ENCODE measurements at regions not wholly inside any gene's neighbourhood (a gene's known extent, or its start where the extent isn't known, plus 50 kb on each side); places are given as distances from the start of the nearest gene placed in this dataset.
"Not testable (repeated sequence)": the region's sequence is repeated elsewhere in the genome, so short reads cannot be mapped to it uniquely, and the experiment has no call there.

GRCh38 chr2:88996588-88996987, 305.1 kb downstream of the RPIA start:
- not testable (repeated sequence) for DNase-seq (ENCODE audit: low read depth, low spot score)

GRCh38 chr2:88999365-88999764, 307.9 kb downstream of the RPIA start:
- DNase-seq (ENCODE audit: low read depth, low spot score), result no peak

- no peak for DNase-seq (ENCODE audit: low read depth, low spot score)
Observed at GRCh38 chr2:89000235-89000634, 308.8 kb downstream of the RPIA start.

GRCh38 chr2:89004238-89004637, 312.8 kb downstream of the RPIA start:
- DNase-seq (ENCODE audit: low read depth, low spot score), result not testable (repeated sequence)

- not testable (repeated sequence) for DNase-seq (ENCODE audit: low read depth, low spot score)
Observed at GRCh38 chr2:89020566-89020965, 329.1 kb downstream of the RPIA start.

GRCh38 chr2:89026296-89026695, 334.8 kb downstream of the RPIA start:
- DNase-seq (ENCODE audit: low read depth, low spot score), result not testable (repeated sequence)

- DNase-seq (ENCODE audit: low read depth, low spot score), result not testable (repeated sequence)
Observed at GRCh38 chr2:89027115-89027514, 335.6 kb downstream of the RPIA start.

- not testable (repeated sequence) for DNase-seq (ENCODE audit: low read depth, low spot score)
Observed at GRCh38 chr2:89027536-89027935, 336.1 kb downstream of the RPIA start.

GRCh38 chr2:89029257-89029656, 337.8 kb downstream of the RPIA start:
- not testable (repeated sequence) for DNase-seq (ENCODE audit: low read depth, low spot score)

- DNase-seq (ENCODE audit: low read depth, low spot score), result not testable (repeated sequence)
Observed at GRCh38 chr2:89048138-89049066, 356.9 kb downstream of the RPIA start.

- not testable (repeated sequence) for DNase-seq (ENCODE audit: low read depth, low spot score)
Observed at GRCh38 chr2:89058616-89059015, 367.1 kb downstream of the RPIA start.

- not testable (repeated sequence) for DNase-seq (ENCODE audit: low read depth, low spot score)
Observed at GRCh38 chr2:89061174-89061573, 369.7 kb downstream of the RPIA start.

- not testable (repeated sequence) for DNase-seq (ENCODE audit: low read depth, low spot score)
Observed at GRCh38 chr2:89076771-89077170, 385.3 kb downstream of the RPIA start.

- DNase-seq (ENCODE audit: low read depth, low spot score), result not testable (repeated sequence)
Observed at GRCh38 chr2:89092911-89093310, 401.4 kb downstream of the RPIA start.

- not testable (repeated sequence) for DNase-seq (ENCODE audit: low read depth, low spot score)
Observed at GRCh38 chr2:89095060-89095459, 403.6 kb downstream of the RPIA start.

- DNase-seq (ENCODE audit: low read depth, low spot score), result not testable (repeated sequence)
Observed at GRCh38 chr2:89102587-89102986, 411.1 kb downstream of the RPIA start.

- DNase-seq (ENCODE audit: low read depth, low spot score), result not testable (repeated sequence)
Observed at GRCh38 chr2:89106369-89107019, 415.0 kb downstream of the RPIA start.

GRCh38 chr2:89112434-89112833, 421.0 kb downstream of the RPIA start:
- not testable (repeated sequence) for DNase-seq (ENCODE audit: low read depth, low spot score)

GRCh38 chr2:89113286-89113685, 421.8 kb downstream of the RPIA start:
- DNase-seq (ENCODE audit: low read depth, low spot score), result not testable (repeated sequence)

- DNase-seq (ENCODE audit: low read depth, low spot score), result not testable (repeated sequence)
Observed at GRCh38 chr2:89129440-89129839, 438.0 kb downstream of the RPIA start.

GRCh38 chr2:89130665-89131308, 439.3 kb downstream of the RPIA start:
- DNase-seq (ENCODE audit: low read depth, low spot score), result not testable (repeated sequence)

GRCh38 chr2:89142959-89143358, 451.5 kb downstream of the RPIA start:
- not testable (repeated sequence) for DNase-seq (ENCODE audit: low read depth, low spot score)

Data from activated naive CD8-positive, alpha-beta T cell treated with anti-CD3 and anti-CD28 coated beads, Interleukin-2, amount 50 U/mL, for 16 hours (primary cell).